ENCODE measurements at regions not wholly inside any gene's neighbourhood (a gene's known extent, or its start where the extent isn't known, plus 50 kb on each side); places are given as distances from the start of the nearest gene placed in this dataset.

DNA sequence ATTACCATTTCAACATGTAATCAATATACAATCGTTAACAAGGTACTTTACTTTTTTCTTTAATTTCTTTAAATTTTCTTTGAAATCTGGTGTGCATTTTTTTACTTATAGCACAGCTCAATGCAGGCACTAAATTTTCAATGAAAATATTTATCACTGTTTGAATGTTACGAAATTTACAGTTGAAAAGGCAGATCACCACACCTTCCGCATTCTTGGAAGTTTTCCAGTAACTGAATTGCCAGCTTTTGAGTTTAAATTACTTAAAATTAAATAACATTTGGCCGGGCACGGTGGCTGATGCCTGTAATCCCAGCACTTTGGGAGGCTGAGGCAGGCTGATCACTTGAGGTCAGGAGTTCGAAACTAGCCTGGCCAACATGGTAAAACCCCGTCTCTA lies 309.9 kb downstream of the BMP7 start:
- no peaks in the 10 kb centered on the region for H3K36me3 ChIP-seq (ENCODE audit: insufficient read depth, low read length, poor library complexity, severe bottlenecking)
- BruUV-seq (replicated peaks): no TSS peak
- H3K4me3 ChIP-seq (ENCODE audit: low read depth, low read length, poor library complexity, severe bottlenecking): no peak overlapping the region
- DNase-seq (ENCODE audit: low spot score): no peak
- H3K9me3 ChIP-seq (ENCODE audit: low read depth, low read length, poor library complexity, severe bottlenecking): no peaks in the 10 kb centered on the region
- POLR2A ChIA-PET (ENCODE audit: low non-redundant PET): no interaction called here
- no peak for TF ChIP-seq EZH2 (IDR thresholded peaks at IDR 0.05; ENCODE audit: borderline replicate concordance, low read depth, low read length, poor library complexity, severe bottlenecking)
- TF ChIP-seq, protein P1, sequence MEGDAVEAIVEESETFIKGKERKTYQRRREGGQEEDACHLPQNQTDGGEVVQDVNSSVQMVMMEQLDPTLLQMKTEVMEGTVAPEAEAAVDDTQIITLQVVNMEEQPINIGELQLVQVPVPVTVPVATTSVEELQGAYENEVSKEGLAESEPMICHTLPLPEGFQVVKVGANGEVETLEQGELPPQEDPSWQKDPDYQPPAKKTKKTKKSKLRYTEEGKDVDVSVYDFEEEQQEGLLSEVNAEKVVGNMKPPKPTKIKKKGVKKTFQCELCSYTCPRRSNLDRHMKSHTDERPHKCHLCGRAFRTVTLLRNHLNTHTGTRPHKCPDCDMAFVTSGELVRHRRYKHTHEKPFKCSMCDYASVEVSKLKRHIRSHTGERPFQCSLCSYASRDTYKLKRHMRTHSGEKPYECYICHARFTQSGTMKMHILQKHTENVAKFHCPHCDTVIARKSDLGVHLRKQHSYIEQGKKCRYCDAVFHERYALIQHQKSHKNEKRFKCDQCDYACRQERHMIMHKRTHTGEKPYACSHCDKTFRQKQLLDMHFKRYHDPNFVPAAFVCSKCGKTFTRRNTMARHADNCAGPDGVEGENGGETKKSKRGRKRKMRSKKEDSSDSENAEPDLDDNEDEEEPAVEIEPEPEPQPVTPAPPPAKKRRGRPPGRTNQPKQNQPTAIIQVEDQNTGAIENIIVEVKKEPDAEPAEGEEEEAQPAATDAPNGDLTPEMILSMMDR (conservative IDR thresholded peaks at IDR 0.05; ENCODE audit: low read depth, low read length): no peak
- no peak overlapping the region for H3K27ac ChIP-seq (ENCODE audit: low read depth, low read length, poor library complexity, severe bottlenecking)
- H3K27me3 ChIP-seq (replicated peaks; ENCODE audit: insufficient read depth, low read depth, low read length, poor library complexity): peaks cover 22% of the 10 kb centered on the region
- intact Hi-C loops (cut with micrococcal nuclease; ENCODE audit: unreplicated experiment): no loop called here
- CTCF ChIA-PET: no interaction called here
- H3K4me1 ChIP-seq (ENCODE audit: insufficient read depth, low read length, poor library complexity, severe bottlenecking): peaks cover 12% of the 10 kb centered on the region

DNA sequence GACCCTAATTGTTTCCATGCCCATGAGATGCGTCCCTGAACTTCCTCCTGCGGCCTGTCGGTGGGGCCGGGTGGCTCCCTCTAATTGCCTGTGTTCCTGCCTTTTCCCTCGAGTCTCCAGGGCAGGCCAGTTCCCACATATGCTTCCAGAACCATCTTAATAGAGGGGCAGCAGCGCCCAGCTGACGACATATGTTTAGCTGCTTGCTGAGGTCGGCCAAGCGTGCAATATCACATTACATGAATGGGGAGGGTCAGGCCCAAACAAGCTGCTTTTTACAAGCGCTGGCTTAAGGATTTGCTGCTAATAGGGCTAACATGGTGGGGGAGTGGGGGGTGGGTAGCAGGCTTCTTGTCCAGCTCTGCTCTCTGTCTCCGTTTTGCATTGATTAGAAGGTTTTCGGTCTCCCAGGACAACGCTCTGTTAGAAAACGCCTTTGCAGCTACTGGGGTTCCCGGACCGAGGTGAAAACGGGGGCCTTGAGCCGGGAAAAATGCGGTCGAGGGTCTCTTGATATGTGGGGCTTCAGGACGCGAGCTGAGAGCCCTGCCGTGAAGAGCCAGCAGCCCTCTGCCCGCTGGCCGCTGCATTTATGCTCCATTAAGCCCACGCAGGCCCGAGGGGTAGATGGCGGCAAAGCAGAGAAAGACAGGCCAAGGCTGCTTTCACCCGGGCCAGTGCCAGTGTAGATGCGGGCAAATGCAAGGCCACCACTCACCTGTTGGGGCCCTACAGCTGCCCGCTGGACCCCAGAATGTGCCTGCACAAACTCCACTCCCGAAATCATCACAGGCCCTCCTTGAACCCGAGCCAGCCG lies 308.5 kb downstream of the BMP7 start:
- CTCF ChIA-PET: no interaction called here
- TF ChIP-seq EZH2 (IDR thresholded peaks at IDR 0.05; ENCODE audit: borderline replicate concordance, low read depth, low read length, poor library complexity, severe bottlenecking): no peak

GRCh38 chr20:56964901-56965300 lies 301.5 kb downstream of the BMP7 start:
- H3K9me3 ChIP-seq (ENCODE audit: low read depth, low read length, poor library complexity, severe bottlenecking): no peaks in the 10 kb centered on the region
- no peak for TF ChIP-seq EZH2 (IDR thresholded peaks at IDR 0.05; ENCODE audit: borderline replicate concordance, low read depth, low read length, poor library complexity, severe bottlenecking)
- TF ChIP-seq, protein P1 (conservative IDR thresholded peaks at IDR 0.05; ENCODE audit: low read depth, low read length): no peak
- no peak overlapping the region for H3K4me3 ChIP-seq (ENCODE audit: low read depth, low read length, poor library complexity, severe bottlenecking)
- H3K4me1 ChIP-seq (ENCODE audit: insufficient read depth, low read length, poor library complexity, severe bottlenecking): no peaks in the 10 kb centered on the region
- POLR2A ChIA-PET (ENCODE audit: low non-redundant PET): no interaction called here
- intact Hi-C loops (cut with micrococcal nuclease; ENCODE audit: unreplicated experiment): no loop called here
- no peaks in the 10 kb centered on the region for H3K36me3 ChIP-seq (ENCODE audit: insufficient read depth, low read length, poor library complexity, severe bottlenecking)
- DNase-seq (ENCODE audit: low spot score): no peak
- H3K27ac ChIP-seq (ENCODE audit: low read depth, low read length, poor library complexity, severe bottlenecking): no peak overlapping the region
- BruUV-seq (replicated peaks): no TSS peak
- CTCF ChIA-PET: no interaction called here
- H3K27me3 ChIP-seq (replicated peaks; ENCODE audit: insufficient read depth, low read depth, low read length, poor library complexity): peaks cover 12% of the 10 kb centered on the region

More for the DNA sequence above, 308.5 kb downstream of the BMP7 start:
- H3K36me3 ChIP-seq (ENCODE audit: insufficient read depth, low read length, poor library complexity, severe bottlenecking): no peaks in the 10 kb centered on the region
- POLR2A ChIA-PET (ENCODE audit: low non-redundant PET): no interaction called here
- BruUV-seq (replicated peaks): no TSS peak
- peaks cover 21% of the 10 kb centered on the region for H3K27me3 ChIP-seq (replicated peaks; ENCODE audit: insufficient read depth, low read depth, low read length, poor library complexity)
- DNase-seq (ENCODE audit: low spot score): peak; percentile 64
- peaks cover 12% of the 10 kb centered on the region for H3K4me1 ChIP-seq (ENCODE audit: insufficient read depth, low read length, poor library complexity, severe bottlenecking)
- intact Hi-C loops (cut with micrococcal nuclease; ENCODE audit: unreplicated experiment): no loop called here
- H3K27ac ChIP-seq (ENCODE audit: low read depth, low read length, poor library complexity, severe bottlenecking): no peak overlapping the region
- no peaks in the 10 kb centered on the region for H3K9me3 ChIP-seq (ENCODE audit: low read depth, low read length, poor library complexity, severe bottlenecking)
- H3K4me3 ChIP-seq (ENCODE audit: low read depth, low read length, poor library complexity, severe bottlenecking): no peak overlapping the region

GRCh38 chr20:56967916-56968315 lies 298.5 kb downstream of the BMP7 start:
- DNase-seq (ENCODE audit: low spot score): no peak
- no peak overlapping the region for H3K27ac ChIP-seq (ENCODE audit: low read depth, low read length, poor library complexity, severe bottlenecking)
- intact Hi-C loops (cut with micrococcal nuclease; ENCODE audit: unreplicated experiment): no loop called here
- H3K4me1 ChIP-seq (ENCODE audit: insufficient read depth, low read length, poor library complexity, severe bottlenecking): no peaks in the 10 kb centered on the region
- BruUV-seq (replicated peaks): no TSS peak
- TF ChIP-seq, protein P1 (conservative IDR thresholded peaks at IDR 0.05; ENCODE audit: low read depth, low read length): no peak
- no peak for TF ChIP-seq EZH2 (IDR thresholded peaks at IDR 0.05; ENCODE audit: borderline replicate concordance, low read depth, low read length, poor library complexity, severe bottlenecking)
- POLR2A ChIA-PET (ENCODE audit: low non-redundant PET): no interaction called here
- peaks cover 27% of the 10 kb centered on the region for H3K27me3 ChIP-seq (replicated peaks; ENCODE audit: insufficient read depth, low read depth, low read length, poor library complexity)
- H3K36me3 ChIP-seq (ENCODE audit: insufficient read depth, low read length, poor library complexity, severe bottlenecking): no peaks in the 10 kb centered on the region
- no peak overlapping the region for H3K4me3 ChIP-seq (ENCODE audit: low read depth, low read length, poor library complexity, severe bottlenecking)
- CTCF ChIA-PET: interaction anchor here (0.6 kb wide), 1 partner anchor 418 kb away, joined by 3 read pairs; no protein-coding TSS in a partner anchor
- H3K9me3 ChIP-seq (ENCODE audit: low read depth, low read length, poor library complexity, severe bottlenecking): no peaks in the 10 kb centered on the region
